Lower lobe of right lung (tissue), 2 donors: ENCODE measurements at regions not wholly inside any gene's neighbourhood (a gene's known extent, or its start where the extent isn't known, plus 50 kb on each side); places are given as distances from the start of the nearest gene placed in this dataset.

ENCODE experiments used
- ATAC-seq, 2 donors: fragments of 200-7000 bp; cut with Tn5 transposase; one replicate each; pipeline ENCODE4 v1.9.1; 2020 to 2022; ENCODE audit warnings: mild to moderate bottlenecking in 2 of 2, moderate library complexity in 2 of 2
- DNase-seq: peaks from one replicate; pipeline ENCODE4 v3.0.0-alpha.2; 2020
- H3K27ac ChIP-seq: fragments of 200-600 bp; one replicate; pipeline ENCODE4 v1.8.0; 2022
- H3K27me3 ChIP-seq: fragments of 200-600 bp; one replicate; pipeline ENCODE4 v1.8.0; 2022; ENCODE audit warnings: low read depth
- H3K36me3 ChIP-seq: fragments of 200-600 bp; one replicate; pipeline ENCODE4 v1.8.0; 2022; ENCODE audit warnings: mild to moderate bottlenecking
- H3K4me1 ChIP-seq: fragments of 200-600 bp; one replicate; pipeline ENCODE4 v1.8.0; 2022
- H3K4me3 ChIP-seq: fragments of 200-600 bp; one replicate; pipeline ENCODE4 v1.8.0; 2022; ENCODE audit warnings: mild to moderate bottlenecking
- H3K9me3 ChIP-seq: fragments of 200-600 bp; one replicate; pipeline ENCODE4 v1.8.0; 2022
- CTCF ChIP-seq: fragments of 200-600 bp; IDR thresholded peaks from one replicate; pipeline ENCODE4 v1.8.0; 2022; ENCODE audit warnings: antibody characterized with exemption, mild to moderate bottlenecking
- intact Hi-C: fragments of 100-400 bp; cut with DNase I; formaldehyde crosslinking; loops from one replicate; pipeline ENCODE4 v1.11.0; 2022
- donor health status: DM: no; HTN: yes; CAD: no; lungs with severe emphysema.

- TF ChIP-seq CTCF: no peak
- Histone ChIP-seq H3K27me3 (no peaks in the 10 kb centered on the region), H3K9me3 (no peaks in the 10 kb centered on the region), H3K36me3 (no peaks in the 10 kb centered on the region), H3K27ac (no peak overlapping the region), H3K4me1 (no peaks in the 10 kb centered on the region), H3K4me3 (no peak overlapping the region)
- intact Hi-C loops: no loop called here
- no peak for DNase-seq
- no peak for ATAC-seq
Observed at GRCh38 chr16:79794941-79795340, 194.4 kb upstream of the MAF start.

GRCh38 chr16:79792664-79793351 is 192.3 kb upstream of the MAF start:
- H3K27me3 ChIP-seq: no peaks in the 10 kb centered on the region
- peak in 1 of 2 donors; percentile 51 for ATAC-seq
- intact Hi-C loops: no loop called here
- no peak overlapping the region for H3K27ac ChIP-seq
- H3K4me3 ChIP-seq: no peak overlapping the region
- no peaks in the 10 kb centered on the region for H3K4me1 ChIP-seq
- H3K36me3 ChIP-seq: no peaks in the 10 kb centered on the region
- DNase-seq: no peak
- no peaks in the 10 kb centered on the region for H3K9me3 ChIP-seq
- no peak for TF ChIP-seq CTCF

- no peaks in the 10 kb centered on the region for H3K4me1 ChIP-seq
- no peak overlapping the region for H3K4me3 ChIP-seq
- ATAC-seq (no peak), DNase-seq (no peak)
- no peaks in the 10 kb centered on the region for H3K9me3 ChIP-seq
- no peak overlapping the region for H3K27ac ChIP-seq
- H3K36me3 ChIP-seq: no peaks in the 10 kb centered on the region
- no peak for TF ChIP-seq CTCF
- H3K27me3 ChIP-seq: no peaks in the 10 kb centered on the region
- intact Hi-C loops: no loop called here
Observed at GRCh38 chr16:79792076-79792475, 191.5 kb upstream of the MAF start.

GRCh38 chr16:79790854-79791253 is 190.3 kb upstream of the MAF start:
- no peak overlapping the region for H3K27ac ChIP-seq
- ATAC-seq (no peak), DNase-seq (no peak)
- H3K9me3 ChIP-seq: no peaks in the 10 kb centered on the region
- H3K36me3 ChIP-seq: no peaks in the 10 kb centered on the region
- no peak for TF ChIP-seq CTCF
- intact Hi-C loops: no loop called here
- H3K4me3 ChIP-seq: no peak overlapping the region
- H3K4me1 ChIP-seq: no peaks in the 10 kb centered on the region
- H3K27me3 ChIP-seq: no peaks in the 10 kb centered on the region

- TF ChIP-seq CTCF: no peak
- ATAC-seq: no peak
- intact Hi-C loops: no loop called here
Observed at GRCh38 chr16:79788949-79789348, 188.4 kb upstream of the MAF start.

GRCh38 chr16:79786389-79786788 is 185.9 kb upstream of the MAF start:
- no peak for ATAC-seq
- intact Hi-C loops: no loop called here
- H3K4me3 ChIP-seq: no peak overlapping the region

More at GRCh38 chr16:79788949-79789348, 188.4 kb upstream of the MAF start:
- no peaks in the 10 kb centered on the region for H3K27me3 ChIP-seq
- H3K4me3 ChIP-seq: no peak overlapping the region
- H3K9me3 ChIP-seq: no peaks in the 10 kb centered on the region
- no peaks in the 10 kb centered on the region for H3K36me3 ChIP-seq
- DNase-seq: no peak
- no peaks in the 10 kb centered on the region for H3K4me1 ChIP-seq
- no peak overlapping the region for H3K27ac ChIP-seq

More at GRCh38 chr16:79786389-79786788, 185.9 kb upstream of the MAF start:
- Histone ChIP-seq H3K4me1 (no peaks in the 10 kb centered on the region), H3K27me3 (no peaks in the 10 kb centered on the region), H3K36me3 (no peaks in the 10 kb centered on the region), H3K27ac (no peak overlapping the region), H3K9me3 (no peaks in the 10 kb centered on the region)
- DNase-seq: no peak
- no peak for TF ChIP-seq CTCF
